Sigmoid colon (tissue), 4 donors: ENCODE measurements at regions not wholly inside any gene's neighbourhood (a gene's known extent, or its start where the extent isn't known, plus 50 kb on each side); places are given as distances from the start of the nearest gene placed in this dataset.

Experiments
- POLR2AphosphoS5 ChIP-seq, 4 donors: sonication (generic); formaldehyde crosslinking; IDR thresholded peaks; one replicate each; pipeline ENCODE4 v1.6.1; 2017; ENCODE audit warnings: antibody characterized with exemption in 4 of 4
- TF ChIP-seq, protein P1 (sequence below), 4 experiments: fragments of 450-650 bp in 3 of 4; fragments of 200-600 bp in 1 of 4; IDR thresholded peaks; one replicate each; pipeline ENCODE4 v1.5.1; 2016 to 2019; ENCODE audit warnings: antibody characterized with exemption in 4 of 4, mild to moderate bottlenecking in 3 of 4, moderate library complexity in 2 of 4

DNA sequence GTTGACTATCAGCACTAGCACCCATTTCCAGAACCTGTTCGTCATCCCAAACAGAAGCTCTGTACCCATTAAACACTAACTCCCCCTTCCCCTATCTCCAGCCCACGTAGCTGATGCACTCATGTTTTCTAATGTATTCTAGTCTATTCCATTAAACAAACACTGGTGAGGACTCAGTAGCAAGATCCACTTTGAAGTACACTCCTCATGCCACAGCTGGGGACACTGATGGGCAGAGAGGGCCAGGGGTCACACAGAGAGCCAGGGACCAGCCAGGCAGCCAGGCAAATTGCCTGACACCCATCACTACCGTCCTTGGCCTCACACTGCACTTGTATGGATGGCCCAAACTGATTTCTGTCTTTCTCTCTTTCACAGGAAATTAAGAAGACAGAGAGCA, 269.9 kb upstream of the DIO3 start:
- TF ChIP-seq, protein P1, sequence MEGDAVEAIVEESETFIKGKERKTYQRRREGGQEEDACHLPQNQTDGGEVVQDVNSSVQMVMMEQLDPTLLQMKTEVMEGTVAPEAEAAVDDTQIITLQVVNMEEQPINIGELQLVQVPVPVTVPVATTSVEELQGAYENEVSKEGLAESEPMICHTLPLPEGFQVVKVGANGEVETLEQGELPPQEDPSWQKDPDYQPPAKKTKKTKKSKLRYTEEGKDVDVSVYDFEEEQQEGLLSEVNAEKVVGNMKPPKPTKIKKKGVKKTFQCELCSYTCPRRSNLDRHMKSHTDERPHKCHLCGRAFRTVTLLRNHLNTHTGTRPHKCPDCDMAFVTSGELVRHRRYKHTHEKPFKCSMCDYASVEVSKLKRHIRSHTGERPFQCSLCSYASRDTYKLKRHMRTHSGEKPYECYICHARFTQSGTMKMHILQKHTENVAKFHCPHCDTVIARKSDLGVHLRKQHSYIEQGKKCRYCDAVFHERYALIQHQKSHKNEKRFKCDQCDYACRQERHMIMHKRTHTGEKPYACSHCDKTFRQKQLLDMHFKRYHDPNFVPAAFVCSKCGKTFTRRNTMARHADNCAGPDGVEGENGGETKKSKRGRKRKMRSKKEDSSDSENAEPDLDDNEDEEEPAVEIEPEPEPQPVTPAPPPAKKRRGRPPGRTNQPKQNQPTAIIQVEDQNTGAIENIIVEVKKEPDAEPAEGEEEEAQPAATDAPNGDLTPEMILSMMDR (IDR thresholded peaks at IDR 0.05) = no peak
- no peak for TF ChIP-seq POLR2AphosphoS5 (IDR thresholded peaks at IDR 0.05)
